Right ventricle myocardium superior (tissue), 1 donor: ENCODE measurements at regions not wholly inside any gene's neighbourhood (a gene's known extent, or its start where the extent isn't known, plus 50 kb on each side); places are given as distances from the start of the nearest gene placed in this dataset.
A peak's percentile ranks its signal among the peaks of the same experiment; 100 is the strongest.

Experiments used
- ATAC-seq: fragments of 200-7000 bp; cut with Tn5 transposase; one replicate; pipeline ENCODE4 v1.9.1; 2020; ENCODE audit warnings: mild to moderate bottlenecking; ENCODE audit not compliant: poor library complexity
- DNase-seq: peaks from one replicate; pipeline ENCODE4 v3.0.0-alpha.2; 2020
- intact Hi-C: fragments of 100-400 bp; cut with DNase I; formaldehyde crosslinking; loops from one replicate; pipeline ENCODE4 v1.11.2; 2022
- donor health status: DM: no; HTN: yes; CAD: no; lungs with severe emphysema.

DNA sequence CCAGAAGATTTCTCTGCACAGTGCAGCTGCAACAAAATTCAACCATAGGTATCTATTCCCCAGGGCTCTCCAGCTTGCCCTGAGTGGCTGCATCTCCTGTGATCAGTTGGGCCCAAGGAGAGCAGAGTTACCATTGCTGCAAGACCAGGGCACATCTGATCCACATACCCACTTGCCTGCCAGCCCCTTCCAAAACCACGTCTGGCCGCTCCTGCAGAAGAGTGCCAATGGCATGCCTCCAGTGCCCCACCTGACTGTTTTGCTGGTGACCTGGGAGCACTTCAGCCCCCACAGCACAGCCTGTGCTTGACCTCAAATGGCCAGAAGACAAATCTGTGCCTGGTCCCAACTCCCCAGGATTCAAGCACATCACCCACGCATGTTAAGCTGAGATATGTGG is 526.1 kb upstream of the GBE1 start:
- intact Hi-C loops: no loop called here
- ATAC-seq: no peak
- DNase-seq: no peak

DNA sequence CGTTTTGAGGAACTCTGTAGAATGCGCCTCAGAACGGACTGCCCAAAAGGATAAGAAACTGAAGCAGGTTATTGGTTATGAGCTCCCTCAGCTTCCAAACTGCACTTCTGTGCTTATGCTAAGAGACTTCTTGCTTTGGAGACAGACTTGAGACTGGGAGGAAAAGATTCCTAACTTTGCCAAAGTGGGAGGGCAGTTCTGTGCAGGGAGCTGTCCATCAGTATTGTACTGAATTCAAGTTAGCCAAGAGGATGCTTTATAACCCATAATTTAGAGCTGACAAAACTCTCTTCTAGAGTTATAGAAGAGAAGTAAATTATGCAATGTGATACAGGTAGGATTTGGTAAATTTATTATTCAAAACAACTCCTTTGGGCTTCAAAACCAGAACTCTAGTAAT is 519.8 kb upstream of the GBE1 start:
- ATAC-seq: no peak
- intact Hi-C loops: no loop called here
- no peak for DNase-seq

DNA sequence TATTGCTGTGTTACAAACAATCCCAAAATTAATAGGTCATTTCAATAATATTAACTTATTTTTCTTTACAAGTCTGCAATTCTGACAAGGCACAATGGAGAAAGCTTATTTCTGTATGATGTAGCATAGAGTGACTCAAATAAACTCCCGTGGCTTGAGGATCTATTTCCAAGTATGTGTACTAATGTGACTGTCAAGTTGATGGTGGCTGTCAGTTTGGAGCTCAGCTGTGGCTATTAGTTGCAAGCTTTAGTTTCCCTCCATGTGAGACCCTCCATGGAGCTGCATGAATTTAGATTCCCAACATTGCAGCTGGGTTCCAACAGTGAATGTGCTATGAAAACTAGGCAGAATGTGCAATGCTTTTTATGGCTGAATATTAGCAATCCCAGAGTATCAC is 515.5 kb upstream of the GBE1 start:
- DNase-seq (no peak), ATAC-seq (no peak)
- intact Hi-C loops: no loop called here

DNA sequence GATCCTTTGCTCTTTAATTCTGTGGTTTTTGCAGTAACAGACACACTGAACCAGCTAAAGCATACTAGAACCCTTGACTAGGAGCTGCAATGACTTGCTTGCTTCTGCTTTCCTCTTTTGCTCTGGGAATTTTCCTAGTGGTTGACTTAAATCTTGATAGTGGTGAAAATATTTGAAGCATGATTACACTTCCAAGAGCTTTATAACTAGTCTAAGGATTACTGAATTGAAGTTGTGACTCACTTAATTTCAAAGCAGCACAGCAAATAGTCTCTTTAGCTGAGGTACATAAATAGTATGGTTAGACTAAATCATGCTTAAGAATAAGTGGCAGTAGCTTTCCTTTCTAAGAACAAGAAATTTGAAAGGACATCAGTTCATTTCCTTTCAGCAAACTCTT is 513.5 kb upstream of the GBE1 start:
- intact Hi-C loops: no loop called here
- ATAC-seq (no peak), DNase-seq (no peak)

DNA sequence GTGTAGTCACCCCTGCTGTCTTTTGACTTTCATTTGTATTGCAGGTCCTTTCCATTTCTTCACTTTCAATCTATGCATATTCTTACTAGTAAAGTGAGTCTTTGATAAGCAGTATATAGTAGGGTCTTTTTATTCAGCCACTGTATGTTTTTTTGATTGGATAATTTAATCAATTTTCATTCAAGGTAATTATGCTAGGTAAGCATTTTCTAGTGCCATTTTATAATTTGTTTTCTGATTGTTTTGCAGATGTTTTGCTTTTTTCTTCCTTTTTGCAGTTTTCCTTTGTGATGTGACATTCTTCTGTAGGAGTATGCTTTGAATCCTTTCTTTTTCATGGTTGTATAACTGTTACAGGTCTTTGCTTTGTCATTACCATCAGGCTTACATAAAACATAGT is 504.3 kb upstream of the GBE1 start:
- intact Hi-C loops: no loop called here
- ATAC-seq (no peak), DNase-seq (no peak)

DNA sequence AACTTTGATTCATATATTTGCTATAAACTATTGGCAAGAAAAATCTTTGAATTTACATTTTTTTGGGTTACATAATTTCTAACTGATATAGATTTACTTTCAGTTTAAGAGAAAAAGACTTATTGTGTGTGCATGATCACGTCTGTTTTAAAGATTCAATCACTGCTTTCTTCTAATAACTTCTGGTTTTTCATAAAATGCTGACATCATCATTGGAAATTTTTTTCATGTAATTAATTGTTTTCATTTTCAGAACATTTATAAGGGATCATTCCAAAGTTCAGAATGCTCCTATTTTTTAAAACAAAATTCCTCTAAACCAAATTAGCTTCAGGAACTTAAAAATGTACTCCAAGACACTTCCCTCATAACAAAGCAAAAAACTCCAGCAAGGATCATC is 500.7 kb upstream of the GBE1 start:
- DNase-seq (no peak), ATAC-seq (no peak)
- intact Hi-C loops: no loop called here

DNA sequence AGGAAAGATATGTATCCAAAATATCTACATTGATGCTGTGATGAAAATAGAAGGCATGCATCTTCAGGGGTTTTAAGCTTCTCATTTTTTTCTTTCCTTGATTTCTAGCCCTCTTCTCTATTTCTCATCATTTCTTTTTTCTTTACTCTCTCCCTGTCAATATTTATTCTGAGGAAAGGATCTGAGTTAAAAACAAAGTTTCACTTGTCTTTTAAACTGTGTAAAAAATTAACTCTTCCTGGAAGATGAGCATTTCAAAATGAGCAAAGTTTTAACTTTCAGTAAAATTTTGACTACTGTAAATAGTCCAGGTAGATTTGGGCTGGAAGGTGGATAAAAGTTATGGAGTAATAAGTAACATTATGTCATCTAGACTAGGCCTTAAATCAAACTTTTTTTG is 500.2 kb upstream of the GBE1 start:
- ATAC-seq: no peak
- no peak for DNase-seq
- intact Hi-C loops: no loop called here

DNA sequence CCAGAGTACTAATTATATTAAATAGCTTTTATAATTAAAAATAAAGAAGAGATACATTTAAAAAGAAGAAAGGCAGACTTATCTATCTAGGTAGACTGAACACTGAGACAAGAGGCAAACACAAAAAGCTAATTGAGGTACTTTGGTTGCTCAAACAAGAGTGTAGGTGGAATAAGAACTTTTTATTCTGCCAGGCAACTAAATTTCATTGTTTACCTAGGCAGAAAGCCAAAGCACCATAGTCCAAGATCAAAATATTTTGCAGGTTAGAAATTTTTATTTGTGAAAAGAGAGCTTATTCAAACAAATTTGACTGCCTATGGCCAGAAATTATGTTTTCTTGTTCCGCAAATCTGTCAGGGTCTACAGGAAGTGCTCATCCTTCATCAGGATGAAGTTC is 499.6 kb upstream of the GBE1 start:
- intact Hi-C loops: no loop called here
- DNase-seq: no peak
- ATAC-seq: no peak

DNA sequence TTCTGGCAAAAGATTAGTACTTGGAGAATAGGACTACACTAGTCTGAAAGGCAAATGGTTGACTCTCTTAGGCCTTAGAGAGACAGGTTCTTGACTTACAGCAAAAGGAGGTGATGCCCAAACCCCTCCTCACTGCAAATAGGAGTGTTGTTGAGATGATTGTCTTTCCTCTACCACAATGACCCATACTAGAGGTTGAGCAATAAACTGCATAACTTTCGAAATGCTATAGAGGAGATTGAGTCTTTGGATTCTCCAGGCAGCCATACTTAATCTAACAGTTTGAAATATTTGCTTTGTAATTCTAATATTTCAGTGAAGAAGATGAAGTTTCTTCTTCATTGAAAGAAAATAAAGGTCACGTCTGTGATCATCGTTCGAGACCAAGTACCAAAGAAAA is 498.5 kb upstream of the GBE1 start:
- intact Hi-C loops: no loop called here
- DNase-seq (no peak), ATAC-seq (no peak)

DNA sequence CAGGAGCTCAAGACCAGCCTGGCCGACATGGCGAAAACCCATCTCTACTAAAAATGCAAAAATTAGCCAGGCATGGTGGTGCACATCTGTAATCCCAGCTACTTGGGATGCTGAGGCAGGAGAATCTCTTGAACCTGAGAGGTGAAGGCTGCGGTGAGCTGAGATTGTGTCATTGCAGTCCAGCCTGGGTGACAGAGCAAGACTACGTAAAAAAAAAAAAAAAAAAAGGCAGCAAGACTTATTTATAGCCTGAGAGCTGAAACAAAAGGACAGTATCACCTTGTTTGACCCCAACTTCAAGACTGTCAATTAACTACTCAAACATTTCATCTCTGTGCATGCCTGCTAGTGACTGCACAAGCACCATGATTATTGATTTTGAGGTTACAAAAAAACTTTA is 478.9 kb upstream of the GBE1 start:
- intact Hi-C loops: no loop called here
- DNase-seq (no peak), ATAC-seq (peak; percentile 93)

DNA sequence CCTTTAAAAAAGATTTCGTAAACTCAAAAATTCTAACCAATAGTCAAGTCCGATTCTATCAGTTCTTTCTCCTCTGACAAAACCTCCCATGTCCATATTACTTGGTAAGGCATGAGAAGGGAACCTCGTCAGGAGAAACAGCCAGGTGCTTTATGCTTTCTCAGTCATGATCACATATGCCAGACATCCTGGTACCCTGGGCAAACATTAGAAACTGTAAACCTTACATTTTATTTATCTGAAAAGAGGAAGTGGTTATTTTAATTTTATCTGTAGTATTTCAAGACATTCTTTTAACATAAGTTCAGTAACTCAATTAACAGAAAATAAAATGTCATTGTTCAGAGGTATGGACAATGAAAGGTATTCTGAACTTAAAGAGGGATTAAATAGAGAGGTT is 474.8 kb upstream of the GBE1 start:
- intact Hi-C loops: no loop called here
- no peak for DNase-seq
- no peak for ATAC-seq

DNA sequence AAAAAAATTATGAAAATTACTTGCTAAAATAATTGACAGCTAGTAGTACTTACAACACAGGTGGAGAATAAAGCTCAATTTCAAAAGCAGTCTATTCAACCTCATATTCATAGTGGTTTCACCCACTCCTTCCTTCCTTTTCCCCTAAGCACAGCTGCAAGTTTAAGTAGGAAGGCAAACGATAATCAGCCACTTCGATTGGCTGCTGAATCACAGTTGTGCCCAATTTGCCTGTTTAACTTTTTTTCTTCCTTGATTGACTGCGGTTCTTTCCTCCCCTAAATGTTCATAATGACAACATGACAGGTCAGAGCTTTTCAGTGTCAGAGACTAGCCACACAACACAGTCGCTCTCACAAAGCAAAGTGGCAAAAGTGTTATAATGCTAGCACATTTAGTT is 468.0 kb upstream of the GBE1 start:
- DNase-seq (no peak), ATAC-seq (peak; percentile 31)
- intact Hi-C loops: no loop called here

DNA sequence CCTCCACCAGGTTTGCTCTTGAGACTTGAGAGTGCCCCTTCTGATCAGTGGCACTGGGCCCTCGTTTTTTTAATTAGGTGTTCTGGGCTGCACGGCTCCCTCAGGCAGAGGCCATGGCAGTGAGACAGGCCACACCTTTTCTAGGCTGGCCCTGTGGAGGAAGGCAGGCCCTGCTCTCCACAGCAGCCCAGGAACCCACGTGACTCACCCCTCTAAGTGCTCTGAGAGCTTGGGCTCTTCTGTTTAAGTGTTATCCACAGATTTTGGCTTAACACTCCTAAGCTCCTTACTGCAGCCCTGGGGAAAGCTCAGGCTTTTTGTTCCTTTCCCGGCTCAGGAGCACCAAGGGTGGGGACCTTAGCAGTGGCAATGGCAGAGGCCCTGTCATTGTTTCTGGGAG is 463.2 kb upstream of the GBE1 start:
- intact Hi-C loops: no loop called here
- ATAC-seq: peak; percentile 36
- no peak for DNase-seq

DNA sequence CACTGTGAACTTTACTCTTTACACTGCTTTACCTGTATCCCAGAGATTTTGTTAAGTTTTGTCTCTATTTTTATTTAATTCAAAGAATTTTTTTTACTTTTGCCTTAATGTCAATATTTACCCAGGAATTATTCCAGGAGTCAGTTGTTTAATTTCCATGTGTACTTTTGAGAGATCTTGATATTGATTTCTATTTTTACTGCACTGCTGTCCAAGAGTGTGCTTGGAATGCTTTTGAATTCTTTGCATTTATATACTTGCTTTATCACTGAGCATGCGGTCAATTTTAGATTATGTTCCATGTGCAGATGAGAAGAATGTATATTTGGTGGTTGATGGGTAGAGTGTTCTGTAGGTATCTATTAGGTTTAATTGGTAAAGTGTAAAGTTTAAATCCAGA is 461.0 kb upstream of the GBE1 start:
- no peak for ATAC-seq
- intact Hi-C loops: no loop called here
- DNase-seq: no peak

DNA sequence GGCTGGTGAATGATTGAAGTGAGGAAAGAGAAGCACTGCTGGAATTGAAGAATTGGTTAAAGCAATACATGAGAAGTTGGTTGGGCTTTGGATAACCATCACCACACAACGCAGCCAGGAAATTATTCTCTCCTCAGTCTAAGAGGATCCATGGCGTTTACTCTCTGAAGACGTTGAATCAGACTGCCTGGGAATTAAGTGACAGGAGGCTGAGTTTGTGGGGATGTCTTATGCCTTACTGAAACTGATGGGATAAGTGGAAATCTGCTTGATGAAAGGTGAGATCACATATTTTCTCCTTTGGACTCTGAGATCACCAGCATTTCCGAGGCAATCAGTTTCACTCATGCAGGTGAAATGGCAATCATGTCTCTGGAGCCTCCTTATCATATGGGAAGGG is 456.1 kb upstream of the GBE1 start:
- intact Hi-C loops: no loop called here
- ATAC-seq (no peak), DNase-seq (no peak)

DNA sequence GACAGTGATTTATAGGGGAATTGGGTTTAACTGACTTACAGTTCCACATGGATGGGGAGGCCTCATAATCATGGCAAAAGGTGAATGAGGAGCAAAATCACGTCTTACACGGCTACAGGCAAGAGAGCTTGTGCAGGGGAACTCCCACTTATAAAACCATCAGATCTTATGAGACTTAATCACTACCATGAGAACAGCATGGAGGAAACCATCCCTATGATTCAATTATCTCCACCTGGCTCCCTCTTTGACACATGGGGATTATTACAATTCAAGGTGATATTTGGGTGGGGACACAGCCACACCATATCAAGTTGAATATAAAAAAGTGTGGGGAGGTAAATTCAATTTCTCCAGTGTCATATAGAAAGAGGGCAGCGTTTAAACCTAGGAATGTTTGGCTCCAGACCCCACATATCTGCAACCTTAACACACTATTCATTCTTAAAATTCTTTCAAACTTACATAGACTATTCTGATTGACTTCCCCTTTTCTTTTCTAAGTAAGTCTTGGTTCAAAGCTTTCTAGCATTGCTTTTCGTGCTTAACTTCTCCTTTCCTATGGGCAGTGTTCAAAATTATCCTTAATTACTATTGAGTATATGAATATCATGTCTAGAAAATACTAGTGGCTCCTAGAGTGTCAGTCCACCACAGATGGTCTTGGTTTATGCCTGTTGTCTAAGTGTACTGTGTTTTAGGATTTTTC is 446.7 kb upstream of the GBE1 start:
- no peak for DNase-seq
- ATAC-seq: no peak
- intact Hi-C loops: no loop called here

DNA sequence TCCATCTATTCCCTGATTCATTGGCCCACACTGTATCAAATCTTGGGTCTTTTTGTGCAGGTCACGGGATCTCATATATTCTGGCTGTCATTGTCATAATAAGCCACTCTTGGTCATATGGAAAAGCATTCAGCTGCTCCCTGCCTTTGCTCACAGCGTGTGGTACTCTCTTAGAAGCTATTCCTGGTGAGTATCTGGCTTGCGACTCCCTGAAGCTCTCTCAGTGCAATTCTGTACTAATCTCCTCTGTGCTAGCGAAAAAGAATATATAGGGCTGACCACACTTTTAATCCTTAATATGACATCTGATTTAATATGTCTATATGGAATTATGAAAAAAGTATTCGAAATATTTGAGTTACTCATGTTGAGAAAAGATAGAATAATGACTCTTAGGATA is 440.8 kb upstream of the GBE1 start:
- ATAC-seq: no peak
- intact Hi-C loops: no loop called here
- DNase-seq: no peak

DNA sequence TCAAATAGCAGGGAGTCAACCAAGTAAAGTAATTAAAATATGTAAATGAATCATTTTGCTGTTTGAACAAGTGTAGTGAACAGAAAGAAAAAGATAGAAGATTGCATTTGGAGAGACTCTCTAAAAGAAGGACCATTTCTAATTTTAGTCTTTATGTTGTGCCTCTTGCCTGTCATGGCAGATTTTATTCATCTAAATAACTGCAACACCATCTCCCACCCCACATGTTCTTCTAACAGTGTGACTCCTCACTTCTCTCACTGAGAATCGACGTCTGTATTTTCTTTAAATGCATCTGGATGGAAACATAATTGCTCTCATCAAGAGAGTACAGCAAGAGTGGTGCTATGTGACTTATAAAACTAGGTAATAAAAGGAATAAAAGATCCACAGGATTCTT is 439.9 kb upstream of the GBE1 start:
- intact Hi-C loops: no loop called here
- DNase-seq: no peak
- ATAC-seq: no peak

DNA sequence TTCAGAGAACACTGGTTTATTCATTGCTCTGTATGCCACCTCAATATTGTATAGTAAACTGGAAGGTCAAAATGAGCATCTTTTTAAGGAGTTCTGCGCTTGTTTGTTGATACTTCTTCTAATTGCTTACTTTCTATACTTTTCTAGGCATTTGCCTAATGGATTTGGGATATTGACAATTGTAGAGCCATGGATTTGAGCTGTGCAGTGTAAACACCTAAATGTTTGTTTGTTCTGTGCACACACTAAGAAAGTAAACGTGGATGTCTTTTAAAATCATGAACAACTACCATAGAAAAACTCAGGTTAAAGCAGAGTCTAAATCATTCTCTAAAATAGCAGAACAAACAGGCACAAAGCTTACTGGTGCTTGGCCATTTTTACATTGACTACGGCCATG is 436.6 kb upstream of the GBE1 start:
- DNase-seq (no peak), ATAC-seq (no peak)
- intact Hi-C loops: no loop called here

DNA sequence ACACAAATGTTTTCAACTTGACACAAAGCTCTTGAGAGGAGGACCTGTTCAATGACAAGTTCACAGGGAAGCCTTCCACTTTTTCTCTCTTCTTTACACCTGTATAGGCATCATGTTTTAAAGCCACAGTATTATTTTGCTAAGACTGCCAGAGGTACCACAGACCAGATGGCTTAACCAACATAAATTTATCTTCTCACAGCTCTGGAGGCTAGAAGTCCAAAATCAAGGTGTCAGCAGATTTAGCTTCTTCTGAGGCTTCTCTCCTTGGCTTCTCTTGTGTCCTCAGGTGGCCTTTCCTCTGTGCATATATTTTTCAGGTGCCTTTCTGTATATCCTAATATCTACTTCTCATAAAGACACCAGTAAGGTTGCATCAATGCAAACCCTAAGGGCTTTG is 435.2 kb upstream of the GBE1 start:
- intact Hi-C loops: no loop called here
- ATAC-seq: no peak
- DNase-seq: no peak

DNA sequence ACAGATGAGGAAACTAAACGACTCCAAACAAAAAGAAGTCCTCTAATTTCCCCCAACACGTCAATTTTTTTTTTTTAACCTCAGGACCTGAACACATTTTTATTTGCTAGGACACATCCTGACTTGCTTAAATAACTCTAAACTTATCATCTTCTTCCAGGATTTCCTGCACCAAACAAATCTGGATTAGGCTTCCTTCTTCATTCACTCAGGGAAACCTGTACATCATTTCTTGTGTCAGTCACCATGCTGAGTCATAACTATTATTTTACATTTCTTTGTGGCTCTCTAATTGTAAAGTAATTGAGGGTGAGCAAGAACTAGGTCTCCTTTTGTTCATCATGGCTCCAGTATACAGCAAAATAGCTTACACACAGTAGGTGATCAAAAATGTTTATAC is 433.4 kb upstream of the GBE1 start:
- intact Hi-C loops: no loop called here
- DNase-seq: no peak
- no peak for ATAC-seq

DNA sequence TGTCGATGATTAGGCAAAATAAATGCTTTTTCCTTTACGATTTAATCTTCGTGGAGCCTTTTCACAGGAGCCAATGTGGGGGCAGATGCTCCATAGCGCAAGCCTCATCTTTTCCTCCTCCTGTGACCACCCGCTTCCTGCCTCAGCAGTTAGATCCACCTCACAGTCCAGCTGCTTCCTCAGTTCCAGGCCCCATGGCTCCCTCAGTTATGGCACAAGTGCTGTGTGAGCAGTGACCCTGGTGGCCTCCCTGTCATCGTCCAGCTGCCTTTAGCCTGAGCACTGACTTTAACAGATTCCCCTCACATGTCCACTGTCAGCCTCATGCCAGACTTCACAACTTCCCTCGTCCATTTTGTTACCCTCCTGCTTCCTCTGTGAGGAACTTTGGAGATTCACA is 424.6 kb upstream of the GBE1 start:
- intact Hi-C loops: no loop called here
- DNase-seq (peak; percentile 38), ATAC-seq (no peak)
